ENCODE measurements at regions not wholly inside any gene's neighbourhood (a gene's known extent, or its start where the extent isn't known, plus 50 kb on each side); places are given as distances from the start of the nearest gene placed in this dataset.

DNA sequence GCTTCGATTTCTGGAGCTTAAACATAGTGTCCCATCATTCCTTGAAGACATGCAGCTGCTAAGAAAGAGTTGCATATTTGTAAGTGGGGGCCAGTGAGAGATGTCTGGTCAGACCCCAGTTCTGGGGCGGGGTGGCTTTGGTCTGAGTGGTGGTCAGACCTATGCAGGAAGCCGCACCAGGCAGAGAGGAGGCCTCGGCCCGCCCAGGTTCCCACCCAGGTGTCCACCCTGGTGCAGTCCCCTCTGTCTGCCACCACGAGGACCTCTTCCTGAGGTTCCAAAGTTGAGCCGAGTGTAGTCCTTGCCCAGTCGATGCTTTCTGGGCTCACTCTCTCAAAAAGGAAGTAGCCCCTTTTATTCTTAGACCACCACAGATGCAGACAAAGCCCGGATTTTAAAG lies 122.6 kb upstream of the DLG1 start:
- no peak for TF ChIP-seq EZH2phosphoT487 (IDR thresholded peaks at IDR 0.05; ENCODE audit: borderline replicate concordance, low read length)
- TF ChIP-seq, protein P1, sequence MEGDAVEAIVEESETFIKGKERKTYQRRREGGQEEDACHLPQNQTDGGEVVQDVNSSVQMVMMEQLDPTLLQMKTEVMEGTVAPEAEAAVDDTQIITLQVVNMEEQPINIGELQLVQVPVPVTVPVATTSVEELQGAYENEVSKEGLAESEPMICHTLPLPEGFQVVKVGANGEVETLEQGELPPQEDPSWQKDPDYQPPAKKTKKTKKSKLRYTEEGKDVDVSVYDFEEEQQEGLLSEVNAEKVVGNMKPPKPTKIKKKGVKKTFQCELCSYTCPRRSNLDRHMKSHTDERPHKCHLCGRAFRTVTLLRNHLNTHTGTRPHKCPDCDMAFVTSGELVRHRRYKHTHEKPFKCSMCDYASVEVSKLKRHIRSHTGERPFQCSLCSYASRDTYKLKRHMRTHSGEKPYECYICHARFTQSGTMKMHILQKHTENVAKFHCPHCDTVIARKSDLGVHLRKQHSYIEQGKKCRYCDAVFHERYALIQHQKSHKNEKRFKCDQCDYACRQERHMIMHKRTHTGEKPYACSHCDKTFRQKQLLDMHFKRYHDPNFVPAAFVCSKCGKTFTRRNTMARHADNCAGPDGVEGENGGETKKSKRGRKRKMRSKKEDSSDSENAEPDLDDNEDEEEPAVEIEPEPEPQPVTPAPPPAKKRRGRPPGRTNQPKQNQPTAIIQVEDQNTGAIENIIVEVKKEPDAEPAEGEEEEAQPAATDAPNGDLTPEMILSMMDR (IDR thresholded peaks at IDR 0.05; ENCODE audit: low read depth, low read length, poor library complexity, severe bottlenecking): no peak
